Lung (tissue), 11 donors: ENCODE measurements at regions not wholly inside any gene's neighbourhood (a gene's known extent, or its start where the extent isn't known, plus 50 kb on each side); places are given as distances from the start of the nearest gene placed in this dataset.

ENCODE experiments used
- ATAC-seq: fragments of 200-7000 bp; cut with Tn5 transposase; one replicate; pipeline ENCODE4 v1.9.1; 2020; ENCODE audit warnings: moderate number of reproducible peaks; ENCODE audit not compliant: insufficient read depth, low FRiP score
- DNase-seq, 3 donors: peaks; one replicate each; pipeline ENCODE4 v3.0.0-alpha.2; 2013 to 2017
- H3K27ac ChIP-seq, 2 donors: one replicate each; pipeline ENCODE4 v1.5.1; 2013; ENCODE audit warnings: mild to moderate bottlenecking in 2 of 2, moderate library complexity in 2 of 2, control low read depth in 1 of 2, inconsistent platforms in 1 of 2, low read depth in 1 of 2, low read length in 1 of 2
- H3K27me3 ChIP-seq, 3 donors: one replicate each; pipeline ENCODE4 v1.5.1; 2013; ENCODE audit warnings: low read length in 2 of 3; ENCODE audit not compliant: control insufficient read depth in 3 of 3, insufficient read depth in 3 of 3
- H3K36me3 ChIP-seq, 4 donors: one replicate each; pipeline ENCODE4 v1.5.1; 2013; ENCODE audit warnings: low read length in 4 of 4, mild to moderate bottlenecking in 1 of 4, moderate library complexity in 1 of 4; ENCODE audit not compliant: control insufficient read depth in 4 of 4, insufficient read depth in 4 of 4
- H3K4me1 ChIP-seq, 5 donors: one replicate each; pipeline ENCODE4 v1.5.1; 2013; ENCODE audit warnings: low read length in 5 of 5, mild to moderate bottlenecking in 2 of 5, moderate library complexity in 1 of 5; ENCODE audit not compliant: control insufficient read depth in 5 of 5, insufficient read depth in 5 of 5
- H3K4me3 ChIP-seq: one replicate; pipeline ENCODE4 v1.5.1; 2013; ENCODE audit warnings: mild to moderate bottlenecking, control low read depth, moderate library complexity
- H3K9ac ChIP-seq, 2 donors: one replicate each; pipeline ENCODE4 v1.5.1; 2013; ENCODE audit warnings: low read length in 2 of 2, control low read depth in 1 of 2; ENCODE audit not compliant: insufficient read depth in 1 of 2
- H3K9me3 ChIP-seq, 4 donors: one replicate each; pipeline ENCODE4 v1.5.1; 2013; ENCODE audit warnings: low read length in 3 of 4, mild to moderate bottlenecking in 1 of 4, moderate library complexity in 1 of 4; ENCODE audit not compliant: control insufficient read depth in 4 of 4, insufficient read depth in 3 of 4
- WGBS, 2 donors: extraction: QIAGEN DNeasy Blood & Tissue Kit; methylation state at CpG; one replicate each; pipeline ENCODE4 v1.1.7; 2013; 5-methylcytosine and 5-hydroxymethylcytosine counted together
- TF ChIP-seq, protein P1 (sequence below): IDR thresholded peaks from 2 replicates; pipeline ENCODE4 v1.5.1; 2012; ENCODE audit warnings: mild to moderate bottlenecking; ENCODE audit errors: control extremely low read depth, extremely low read depth
- donor health status: control.
- donor health status: control.
- donor health status: Bipolar disorder and iron deficiency.
- donor health status: healthy.
- donor health status: DM: yes; HTN: yes; CAD: no.

- TF ChIP-seq, protein P1, sequence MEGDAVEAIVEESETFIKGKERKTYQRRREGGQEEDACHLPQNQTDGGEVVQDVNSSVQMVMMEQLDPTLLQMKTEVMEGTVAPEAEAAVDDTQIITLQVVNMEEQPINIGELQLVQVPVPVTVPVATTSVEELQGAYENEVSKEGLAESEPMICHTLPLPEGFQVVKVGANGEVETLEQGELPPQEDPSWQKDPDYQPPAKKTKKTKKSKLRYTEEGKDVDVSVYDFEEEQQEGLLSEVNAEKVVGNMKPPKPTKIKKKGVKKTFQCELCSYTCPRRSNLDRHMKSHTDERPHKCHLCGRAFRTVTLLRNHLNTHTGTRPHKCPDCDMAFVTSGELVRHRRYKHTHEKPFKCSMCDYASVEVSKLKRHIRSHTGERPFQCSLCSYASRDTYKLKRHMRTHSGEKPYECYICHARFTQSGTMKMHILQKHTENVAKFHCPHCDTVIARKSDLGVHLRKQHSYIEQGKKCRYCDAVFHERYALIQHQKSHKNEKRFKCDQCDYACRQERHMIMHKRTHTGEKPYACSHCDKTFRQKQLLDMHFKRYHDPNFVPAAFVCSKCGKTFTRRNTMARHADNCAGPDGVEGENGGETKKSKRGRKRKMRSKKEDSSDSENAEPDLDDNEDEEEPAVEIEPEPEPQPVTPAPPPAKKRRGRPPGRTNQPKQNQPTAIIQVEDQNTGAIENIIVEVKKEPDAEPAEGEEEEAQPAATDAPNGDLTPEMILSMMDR: no peak
- peaks cover 0 to 2% (median 0%) of the 10 kb centered on the region in 4 donors for H3K9me3 ChIP-seq
- H3K4me3 ChIP-seq: no peak overlapping the region
- H3K27me3 ChIP-seq: peaks cover 2 to 41% (median 28%) of the 10 kb centered on the region in 3 donors
- ATAC-seq: no peak
- H3K4me1 ChIP-seq: peaks cover 0 to 11% (median 0%) of the 10 kb centered on the region in 5 donors
- H3K36me3 ChIP-seq: no peaks in the 10 kb centered on the region
- no peak overlapping the region for H3K27ac ChIP-seq
- DNase-seq: no peak
- H3K9ac ChIP-seq: no peak overlapping the region
- WGBS, 2 donors: 64 to 75% methylated on average over 37 of the region's 37 CpGs
Observed at GRCh38 chr13:99896369-99897075, 75.0 kb downstream of the ZIC5 start.

DNA sequence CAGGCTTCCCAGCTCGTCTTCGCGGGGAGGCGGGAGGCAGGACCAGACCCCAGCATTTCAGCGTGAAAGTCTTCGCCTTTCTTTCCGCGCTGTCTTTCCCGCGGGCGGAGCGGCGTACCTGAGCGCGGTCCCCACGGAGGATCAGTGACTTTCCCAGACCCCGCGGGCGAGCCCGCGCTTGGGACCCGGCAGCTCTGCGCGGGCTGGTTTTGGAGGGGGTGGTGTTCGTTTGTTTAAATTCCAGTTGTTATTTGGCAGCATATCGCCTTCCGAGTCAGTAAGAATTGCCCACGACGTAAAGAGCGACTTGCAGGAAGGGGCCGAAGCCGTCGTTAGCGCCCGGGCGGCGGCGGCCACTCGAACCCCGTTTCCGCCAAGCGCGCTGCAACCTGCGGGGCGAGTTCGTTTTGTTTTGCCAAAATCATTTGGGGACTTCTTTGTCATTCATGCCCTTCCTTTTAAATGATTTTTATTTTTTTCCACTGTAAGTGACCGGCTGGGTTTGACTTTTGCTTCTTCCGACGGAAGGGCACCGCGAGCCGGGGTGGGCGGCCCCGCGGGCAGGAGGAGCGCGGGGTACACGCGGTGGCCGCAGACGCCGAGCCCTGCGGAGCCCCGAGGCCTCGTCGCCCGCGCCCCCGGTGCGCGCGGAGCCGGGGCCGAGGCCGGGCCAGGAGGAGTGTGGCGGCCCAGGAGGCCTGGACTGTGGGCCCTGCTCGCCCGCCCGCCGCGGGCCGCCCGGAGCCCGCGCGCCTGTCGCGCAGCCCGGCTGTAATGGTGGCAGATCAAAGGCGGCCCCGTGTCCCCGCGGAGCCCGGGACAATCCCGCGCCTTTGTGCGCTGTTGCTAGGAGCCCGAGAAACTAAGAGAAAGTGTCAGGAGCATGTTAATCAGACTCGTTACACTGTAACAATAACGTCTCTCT is 75.9 kb downstream of the ZIC5 start:
- DNase-seq (peak; percentile 52 to 60 (median 59)), ATAC-seq (peak; percentile 14)
- TF ChIP-seq, protein P1: no peak
- Histone ChIP-seq H3K27me3 (peaks cover 2 to 42% (median 28%) of the 10 kb centered on the region in 3 donors), H3K36me3 (no peaks in the 10 kb centered on the region), H3K4me3 (no peak overlapping the region), H3K4me1 (peaks cover 0 to 11% (median 0%) of the 10 kb centered on the region in 5 donors), H3K27ac (no peak overlapping the region), H3K9ac (no peak overlapping the region), H3K9me3 (peaks cover 0 to 2% (median 0%) of the 10 kb centered on the region in 4 donors)
- WGBS, 2 donors: 6 to 21% methylated on average over 99 to 100 of the region's 100 CpGs

DNA sequence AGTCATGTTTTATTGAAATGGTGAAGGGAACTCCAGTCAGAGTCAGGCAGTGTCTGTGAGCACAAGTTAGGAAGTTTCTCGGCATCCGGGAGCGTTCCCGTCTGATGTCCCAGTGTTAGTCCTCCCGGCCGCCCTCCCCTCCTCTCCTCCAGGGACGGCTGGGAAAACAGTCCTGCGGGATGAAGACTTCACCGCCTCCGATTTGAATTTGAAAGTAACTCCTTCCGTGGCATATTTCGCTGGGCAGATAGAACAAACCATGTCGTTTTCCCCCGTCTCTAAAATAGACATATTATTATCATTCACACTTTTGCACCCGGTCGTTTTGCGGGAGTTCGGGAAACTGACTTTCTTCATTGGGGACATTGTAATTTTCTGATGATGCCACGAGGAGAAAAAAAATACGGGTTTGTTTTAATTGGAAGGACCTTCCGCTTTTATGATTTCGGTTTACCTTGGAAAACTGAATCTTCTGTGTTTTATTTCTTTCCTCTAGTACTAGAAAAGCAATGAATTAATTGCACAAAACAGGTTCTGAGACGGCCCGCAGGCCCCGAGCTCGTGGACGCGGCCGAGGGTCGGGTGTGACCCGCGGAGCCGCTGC is 76.6 kb downstream of the ZIC5 start:
- no peak overlapping the region for H3K4me3 ChIP-seq
- no peak overlapping the region for H3K27ac ChIP-seq
- H3K36me3 ChIP-seq: no peaks in the 10 kb centered on the region
- H3K27me3 ChIP-seq: peaks cover 2 to 43% (median 28%) of the 10 kb centered on the region in 3 donors
- H3K4me1 ChIP-seq: peaks cover 0 to 11% (median 0%) of the 10 kb centered on the region in 5 donors
- DNase-seq (peak; percentile 44 to 59 (median 44)), ATAC-seq (no peak)
- WGBS, 2 donors: 8 to 23% methylated on average over 33 of the region's 33 CpGs
- TF ChIP-seq, protein P1: no peak
- peaks cover 0 to 2% (median 0%) of the 10 kb centered on the region in 4 donors for H3K9me3 ChIP-seq
- no peak overlapping the region for H3K9ac ChIP-seq
